ENCODE measurements at regions not wholly inside any gene's neighbourhood (a gene's known extent, or its start where the extent isn't known, plus 50 kb on each side); places are given as distances from the start of the nearest gene placed in this dataset.

GRCh38 chr20:54351371-54352136 lies 123.8 kb upstream of the DOK5 start (continued):
- TF ChIP-seq, protein P1, sequence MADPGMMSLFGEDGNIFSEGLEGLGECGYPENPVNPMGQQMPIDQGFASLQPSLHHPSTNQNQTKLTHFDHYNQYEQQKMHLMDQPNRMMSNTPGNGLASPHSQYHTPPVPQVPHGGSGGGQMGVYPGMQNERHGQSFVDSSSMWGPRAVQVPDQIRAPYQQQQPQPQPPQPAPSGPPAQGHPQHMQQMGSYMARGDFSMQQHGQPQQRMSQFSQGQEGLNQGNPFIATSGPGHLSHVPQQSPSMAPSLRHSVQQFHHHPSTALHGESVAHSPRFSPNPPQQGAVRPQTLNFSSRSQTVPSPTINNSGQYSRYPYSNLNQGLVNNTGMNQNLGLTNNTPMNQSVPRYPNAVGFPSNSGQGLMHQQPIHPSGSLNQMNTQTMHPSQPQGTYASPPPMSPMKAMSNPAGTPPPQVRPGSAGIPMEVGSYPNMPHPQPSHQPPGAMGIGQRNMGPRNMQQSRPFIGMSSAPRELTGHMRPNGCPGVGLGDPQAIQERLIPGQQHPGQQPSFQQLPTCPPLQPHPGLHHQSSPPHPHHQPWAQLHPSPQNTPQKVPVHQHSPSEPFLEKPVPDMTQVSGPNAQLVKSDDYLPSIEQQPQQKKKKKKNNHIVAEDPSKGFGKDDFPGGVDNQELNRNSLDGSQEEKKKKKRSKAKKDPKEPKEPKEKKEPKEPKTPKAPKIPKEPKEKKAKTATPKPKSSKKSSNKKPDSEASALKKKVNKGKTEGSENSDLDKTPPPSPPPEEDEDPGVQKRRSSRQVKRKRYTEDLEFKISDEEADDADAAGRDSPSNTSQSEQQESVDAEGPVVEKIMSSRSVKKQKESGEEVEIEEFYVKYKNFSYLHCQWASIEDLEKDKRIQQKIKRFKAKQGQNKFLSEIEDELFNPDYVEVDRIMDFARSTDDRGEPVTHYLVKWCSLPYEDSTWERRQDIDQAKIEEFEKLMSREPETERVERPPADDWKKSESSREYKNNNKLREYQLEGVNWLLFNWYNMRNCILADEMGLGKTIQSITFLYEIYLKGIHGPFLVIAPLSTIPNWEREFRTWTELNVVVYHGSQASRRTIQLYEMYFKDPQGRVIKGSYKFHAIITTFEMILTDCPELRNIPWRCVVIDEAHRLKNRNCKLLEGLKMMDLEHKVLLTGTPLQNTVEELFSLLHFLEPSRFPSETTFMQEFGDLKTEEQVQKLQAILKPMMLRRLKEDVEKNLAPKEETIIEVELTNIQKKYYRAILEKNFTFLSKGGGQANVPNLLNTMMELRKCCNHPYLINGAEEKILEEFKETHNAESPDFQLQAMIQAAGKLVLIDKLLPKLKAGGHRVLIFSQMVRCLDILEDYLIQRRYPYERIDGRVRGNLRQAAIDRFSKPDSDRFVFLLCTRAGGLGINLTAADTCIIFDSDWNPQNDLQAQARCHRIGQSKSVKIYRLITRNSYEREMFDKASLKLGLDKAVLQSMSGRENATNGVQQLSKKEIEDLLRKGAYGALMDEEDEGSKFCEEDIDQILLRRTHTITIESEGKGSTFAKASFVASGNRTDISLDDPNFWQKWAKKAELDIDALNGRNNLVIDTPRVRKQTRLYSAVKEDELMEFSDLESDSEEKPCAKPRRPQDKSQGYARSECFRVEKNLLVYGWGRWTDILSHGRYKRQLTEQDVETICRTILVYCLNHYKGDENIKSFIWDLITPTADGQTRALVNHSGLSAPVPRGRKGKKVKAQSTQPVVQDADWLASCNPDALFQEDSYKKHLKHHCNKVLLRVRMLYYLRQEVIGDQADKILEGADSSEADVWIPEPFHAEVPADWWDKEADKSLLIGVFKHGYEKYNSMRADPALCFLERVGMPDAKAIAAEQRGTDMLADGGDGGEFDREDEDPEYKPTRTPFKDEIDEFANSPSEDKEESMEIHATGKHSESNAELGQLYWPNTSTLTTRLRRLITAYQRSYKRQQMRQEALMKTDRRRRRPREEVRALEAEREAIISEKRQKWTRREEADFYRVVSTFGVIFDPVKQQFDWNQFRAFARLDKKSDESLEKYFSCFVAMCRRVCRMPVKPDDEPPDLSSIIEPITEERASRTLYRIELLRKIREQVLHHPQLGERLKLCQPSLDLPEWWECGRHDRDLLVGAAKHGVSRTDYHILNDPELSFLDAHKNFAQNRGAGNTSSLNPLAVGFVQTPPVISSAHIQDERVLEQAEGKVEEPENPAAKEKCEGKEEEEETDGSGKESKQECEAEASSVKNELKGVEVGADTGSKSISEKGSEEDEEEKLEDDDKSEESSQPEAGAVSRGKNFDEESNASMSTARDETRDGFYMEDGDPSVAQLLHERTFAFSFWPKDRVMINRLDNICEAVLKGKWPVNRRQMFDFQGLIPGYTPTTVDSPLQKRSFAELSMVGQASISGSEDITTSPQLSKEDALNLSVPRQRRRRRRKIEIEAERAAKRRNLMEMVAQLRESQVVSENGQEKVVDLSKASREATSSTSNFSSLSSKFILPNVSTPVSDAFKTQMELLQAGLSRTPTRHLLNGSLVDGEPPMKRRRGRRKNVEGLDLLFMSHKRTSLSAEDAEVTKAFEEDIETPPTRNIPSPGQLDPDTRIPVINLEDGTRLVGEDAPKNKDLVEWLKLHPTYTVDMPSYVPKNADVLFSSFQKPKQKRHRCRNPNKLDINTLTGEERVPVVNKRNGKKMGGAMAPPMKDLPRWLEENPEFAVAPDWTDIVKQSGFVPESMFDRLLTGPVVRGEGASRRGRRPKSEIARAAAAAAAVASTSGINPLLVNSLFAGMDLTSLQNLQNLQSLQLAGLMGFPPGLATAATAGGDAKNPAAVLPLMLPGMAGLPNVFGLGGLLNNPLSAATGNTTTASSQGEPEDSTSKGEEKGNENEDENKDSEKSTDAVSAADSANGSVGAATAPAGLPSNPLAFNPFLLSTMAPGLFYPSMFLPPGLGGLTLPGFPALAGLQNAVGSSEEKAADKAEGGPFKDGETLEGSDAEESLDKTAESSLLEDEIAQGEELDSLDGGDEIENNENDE (IDR thresholded peaks at IDR 0.05; ENCODE audit: insufficient replicate concordance, low read length) = no peak
- TF ChIP-seq BACH1 (IDR thresholded peaks at IDR 0.05; ENCODE audit: low read length) (no peak), CBX8 (IDR thresholded peaks at IDR 0.05; ENCODE audit: borderline replicate concordance, low read depth, low read length) (no peak), EZH2 (IDR thresholded peaks at IDR 0.05; ENCODE audit: low read depth, low read length, severe bottlenecking) (no peak), HDAC6 (IDR thresholded peaks at IDR 0.05; ENCODE audit: low read depth, low read length) (no peak), TBP (IDR thresholded peaks at IDR 0.05; ENCODE audit: low read depth, low read length) (no peak)
- TF ChIP-seq, protein P2, sequence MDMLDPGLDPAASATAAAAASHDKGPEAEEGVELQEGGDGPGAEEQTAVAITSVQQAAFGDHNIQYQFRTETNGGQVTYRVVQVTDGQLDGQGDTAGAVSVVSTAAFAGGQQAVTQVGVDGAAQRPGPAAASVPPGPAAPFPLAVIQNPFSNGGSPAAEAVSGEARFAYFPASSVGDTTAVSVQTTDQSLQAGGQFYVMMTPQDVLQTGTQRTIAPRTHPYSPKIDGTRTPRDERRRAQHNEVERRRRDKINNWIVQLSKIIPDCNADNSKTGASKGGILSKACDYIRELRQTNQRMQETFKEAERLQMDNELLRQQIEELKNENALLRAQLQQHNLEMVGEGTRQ (IDR thresholded peaks at IDR 0.05; ENCODE audit: low read length) = no peak

Measured in H1 (cell line).